ENCODE measurements at regions not wholly inside any gene's neighbourhood (a gene's known extent, or its start where the extent isn't known, plus 50 kb on each side); places are given as distances from the start of the nearest gene placed in this dataset.

- TF ChIP-seq CTCF (IDR thresholded peaks at IDR 0.05) (no peak), EP300 (IDR thresholded peaks at IDR 0.05) (no peak)
These were observed 98.5 kb upstream of the ZFP64 start for GRCh38 chr20:52289956-52290565.

Data from esophagus muscularis mucosa (tissue), 3 donors.